HL-60 (cell line): ENCODE measurements at regions not wholly inside any gene's neighbourhood (a gene's known extent, or its start where the extent isn't known, plus 50 kb on each side); places are given as distances from the start of the nearest gene placed in this dataset.

ENCODE experiments used
- GABPA ChIP-seq: IDR thresholded peaks from 2 replicates; pipeline ENCODE4 v1.6.1; 2012; ENCODE audit warnings: low read depth
- POLR2AphosphoS5 ChIP-seq: IDR thresholded peaks from 2 replicates; pipeline ENCODE4 v1.6.1; 2012; ENCODE audit warnings: low read depth
- SPI1 ChIP-seq: IDR thresholded peaks from 2 replicates; pipeline ENCODE4 v1.6.1; 2012; ENCODE audit warnings: low read depth, mild to moderate bottlenecking, borderline replicate concordance
- TF ChIP-seq, protein P1 (sequence below): IDR thresholded peaks from one replicate; pipeline ENCODE4 v1.5.1; 2011; ENCODE audit warnings: low read length, control low read depth, inconsistent platforms; ENCODE audit not compliant: insufficient read depth
- TF ChIP-seq, protein P2 (sequence below): IDR thresholded peaks from 2 replicates; pipeline ENCODE4 v1.6.1; 2012; ENCODE audit warnings: low read depth; ENCODE audit not compliant: insufficient replicate concordance

GRCh38 chr9:88767504-88767790, 223.8 kb upstream of the S1PR3 start:
- TF ChIP-seq, protein P1, sequence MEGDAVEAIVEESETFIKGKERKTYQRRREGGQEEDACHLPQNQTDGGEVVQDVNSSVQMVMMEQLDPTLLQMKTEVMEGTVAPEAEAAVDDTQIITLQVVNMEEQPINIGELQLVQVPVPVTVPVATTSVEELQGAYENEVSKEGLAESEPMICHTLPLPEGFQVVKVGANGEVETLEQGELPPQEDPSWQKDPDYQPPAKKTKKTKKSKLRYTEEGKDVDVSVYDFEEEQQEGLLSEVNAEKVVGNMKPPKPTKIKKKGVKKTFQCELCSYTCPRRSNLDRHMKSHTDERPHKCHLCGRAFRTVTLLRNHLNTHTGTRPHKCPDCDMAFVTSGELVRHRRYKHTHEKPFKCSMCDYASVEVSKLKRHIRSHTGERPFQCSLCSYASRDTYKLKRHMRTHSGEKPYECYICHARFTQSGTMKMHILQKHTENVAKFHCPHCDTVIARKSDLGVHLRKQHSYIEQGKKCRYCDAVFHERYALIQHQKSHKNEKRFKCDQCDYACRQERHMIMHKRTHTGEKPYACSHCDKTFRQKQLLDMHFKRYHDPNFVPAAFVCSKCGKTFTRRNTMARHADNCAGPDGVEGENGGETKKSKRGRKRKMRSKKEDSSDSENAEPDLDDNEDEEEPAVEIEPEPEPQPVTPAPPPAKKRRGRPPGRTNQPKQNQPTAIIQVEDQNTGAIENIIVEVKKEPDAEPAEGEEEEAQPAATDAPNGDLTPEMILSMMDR, result no peak
- TF ChIP-seq POLR2AphosphoS5 (no peak), SPI1 (no peak), GABPA (no peak)
- TF ChIP-seq, protein P2, sequence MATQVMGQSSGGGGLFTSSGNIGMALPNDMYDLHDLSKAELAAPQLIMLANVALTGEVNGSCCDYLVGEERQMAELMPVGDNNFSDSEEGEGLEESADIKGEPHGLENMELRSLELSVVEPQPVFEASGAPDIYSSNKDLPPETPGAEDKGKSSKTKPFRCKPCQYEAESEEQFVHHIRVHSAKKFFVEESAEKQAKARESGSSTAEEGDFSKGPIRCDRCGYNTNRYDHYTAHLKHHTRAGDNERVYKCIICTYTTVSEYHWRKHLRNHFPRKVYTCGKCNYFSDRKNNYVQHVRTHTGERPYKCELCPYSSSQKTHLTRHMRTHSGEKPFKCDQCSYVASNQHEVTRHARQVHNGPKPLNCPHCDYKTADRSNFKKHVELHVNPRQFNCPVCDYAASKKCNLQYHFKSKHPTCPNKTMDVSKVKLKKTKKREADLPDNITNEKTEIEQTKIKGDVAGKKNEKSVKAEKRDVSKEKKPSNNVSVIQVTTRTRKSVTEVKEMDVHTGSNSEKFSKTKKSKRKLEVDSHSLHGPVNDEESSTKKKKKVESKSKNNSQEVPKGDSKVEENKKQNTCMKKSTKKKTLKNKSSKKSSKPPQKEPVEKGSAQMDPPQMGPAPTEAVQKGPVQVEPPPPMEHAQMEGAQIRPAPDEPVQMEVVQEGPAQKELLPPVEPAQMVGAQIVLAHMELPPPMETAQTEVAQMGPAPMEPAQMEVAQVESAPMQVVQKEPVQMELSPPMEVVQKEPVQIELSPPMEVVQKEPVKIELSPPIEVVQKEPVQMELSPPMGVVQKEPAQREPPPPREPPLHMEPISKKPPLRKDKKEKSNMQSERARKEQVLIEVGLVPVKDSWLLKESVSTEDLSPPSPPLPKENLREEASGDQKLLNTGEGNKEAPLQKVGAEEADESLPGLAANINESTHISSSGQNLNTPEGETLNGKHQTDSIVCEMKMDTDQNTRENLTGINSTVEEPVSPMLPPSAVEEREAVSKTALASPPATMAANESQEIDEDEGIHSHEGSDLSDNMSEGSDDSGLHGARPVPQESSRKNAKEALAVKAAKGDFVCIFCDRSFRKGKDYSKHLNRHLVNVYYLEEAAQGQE, result no peak
